ENCODE measurements at regions not wholly inside any gene's neighbourhood (a gene's known extent, or its start where the extent isn't known, plus 50 kb on each side); places are given as distances from the start of the nearest gene placed in this dataset.

GRCh38 chr3:82293867-82294266 is 532.4 kb upstream of the GBE1 start:
- TF ChIP-seq POLR2A (IDR thresholded peaks at IDR 0.05; ENCODE audit: low read depth, low read length) (no peak), POLR2AphosphoS5 (IDR thresholded peaks at IDR 0.05; ENCODE audit: low read depth, low read length) (no peak)

All from GM12891 (cell line).